GM12891 (cell line): ENCODE measurements at regions not wholly inside any gene's neighbourhood (a gene's known extent, or its start where the extent isn't known, plus 50 kb on each side); places are given as distances from the start of the nearest gene placed in this dataset.

Experiments used
- PAX5 ChIP-seq: IDR thresholded peaks from 2 replicates; pipeline ENCODE4 v1.6.1; 2011; ENCODE audit warnings: low read length, moderate library complexity, mild to moderate bottlenecking; ENCODE audit not compliant: insufficient read depth, severe bottlenecking
- POLR2A ChIP-seq: IDR thresholded peaks from 2 replicates; pipeline ENCODE4 v1.6.1; 2011; ENCODE audit warnings: low read depth, low read length, control low read depth
- POLR2AphosphoS5 ChIP-seq: IDR thresholded peaks from 2 replicates; pipeline ENCODE4 v1.6.1; 2011; ENCODE audit warnings: low read depth, low read length, control low read depth
- POU2F2 ChIP-seq: IDR thresholded peaks from 2 replicates; pipeline ENCODE4 v1.6.1; 2011; ENCODE audit warnings: low read depth, mild to moderate bottlenecking, control low read depth, low read length, moderate library complexity
- SPI1 ChIP-seq: IDR thresholded peaks from 2 replicates; pipeline ENCODE4 v1.6.1; 2011; ENCODE audit warnings: low read depth, low read length, control low read depth
- TAF1 ChIP-seq: IDR thresholded peaks from 2 replicates; pipeline ENCODE4 v1.6.1; 2011; ENCODE audit warnings: low read depth, low read length, control low read depth

DNA sequence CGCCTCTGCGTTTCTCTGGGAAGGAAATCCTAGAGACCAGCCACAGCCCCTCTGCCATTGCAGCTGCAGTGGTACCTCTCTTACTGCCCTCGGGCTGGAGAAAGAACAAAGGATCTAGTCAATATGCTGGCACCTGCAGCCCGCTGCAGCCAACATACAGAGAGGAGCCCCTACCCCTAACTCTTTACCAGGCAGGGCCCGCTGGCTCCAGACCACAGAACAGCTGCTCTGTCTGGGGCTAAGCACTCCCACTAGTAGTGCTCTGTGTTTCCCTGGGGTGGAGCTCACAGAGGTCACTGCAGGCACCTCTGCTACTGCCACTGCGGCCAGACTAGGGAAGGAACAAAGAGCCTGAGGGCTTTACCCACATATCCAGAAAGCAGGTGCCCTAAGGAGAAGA lies 93.8 kb upstream of the IMPG1 start:
- TF ChIP-seq POLR2A (no peak), TAF1 (no peak), POLR2AphosphoS5 (no peak), SPI1 (no peak), POU2F2 (no peak), PAX5 (no peak)
